NCI-H524 (cell line): ENCODE measurements at regions not wholly inside any gene's neighbourhood (a gene's known extent, or its start where the extent isn't known, plus 50 kb on each side); places are given as distances from the start of the nearest gene placed in this dataset.
"Not testable (repeated sequence)": the region's sequence is repeated elsewhere in the genome, so short reads cannot be mapped to it uniquely, and the experiment has no call there.

ENCODE experiments used
- DNase-seq, 2 experiments: peaks; one replicate each; lab custom pipeline; 2025; lab: John Stamatoyannopoulos, UW

DNA sequence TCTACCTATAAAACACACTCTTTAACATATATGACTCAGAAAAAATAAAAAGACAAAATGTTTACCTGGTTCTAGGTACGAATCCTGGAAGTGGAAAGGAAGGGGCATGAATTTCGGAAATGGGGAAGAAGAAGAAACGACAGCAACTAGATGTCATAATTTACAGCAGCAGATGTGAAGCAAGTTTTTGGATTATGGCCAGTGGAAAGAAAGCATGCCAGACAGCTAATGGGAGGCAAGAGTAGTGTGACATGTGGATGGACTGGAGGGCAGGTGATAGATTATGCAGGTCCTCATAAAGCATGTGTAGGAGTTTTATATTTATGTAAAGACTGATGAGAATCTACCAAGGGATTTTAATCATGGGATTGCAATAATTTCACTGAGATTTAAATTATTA lies 279.0 kb upstream of the TACR3 start:
- peak in 1 of 2 experiments; percentile 36 for DNase-seq

DNA sequence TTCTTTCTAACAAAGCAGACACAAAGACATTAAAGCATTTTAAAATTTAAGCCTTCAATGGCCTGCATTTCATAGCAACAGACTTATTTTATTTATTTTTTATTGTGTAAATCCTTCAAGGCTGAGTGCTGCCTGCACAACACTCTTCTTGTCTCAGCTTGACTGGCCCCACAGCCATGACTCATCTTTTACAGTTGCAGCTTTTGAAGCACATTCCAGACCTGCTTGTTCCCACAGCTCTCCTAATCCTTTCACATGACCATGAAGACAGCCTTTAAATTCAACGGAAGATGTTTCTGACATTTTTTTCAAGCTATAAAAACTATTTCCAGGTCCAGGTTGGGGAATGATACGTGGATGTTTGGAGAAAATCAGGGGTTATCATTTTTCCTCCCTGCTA lies 276.9 kb upstream of the TACR3 start:
- peak in 1 of 2 experiments; percentile 39 for DNase-seq

DNA sequence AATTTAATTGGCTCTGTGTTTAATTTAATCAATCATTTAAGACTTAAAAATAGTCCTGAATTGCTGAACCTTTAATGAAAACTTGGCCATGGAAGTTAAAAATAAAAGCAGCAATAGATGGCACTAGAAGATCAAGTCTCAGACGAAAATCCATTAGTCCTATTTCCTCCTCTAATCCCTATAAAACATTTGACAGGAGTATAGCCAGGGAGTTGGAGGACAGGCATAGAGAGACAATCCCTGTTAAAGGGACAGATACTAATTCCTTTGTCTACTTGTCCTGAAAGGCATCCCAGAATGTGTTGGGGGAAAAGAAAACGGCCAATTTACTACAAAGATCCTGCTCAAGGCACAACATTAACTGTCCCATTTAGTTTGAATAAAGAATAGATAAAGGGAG lies 276.3 kb upstream of the TACR3 start:
- DNase-seq = peak; percentile 20 to 58

DNA sequence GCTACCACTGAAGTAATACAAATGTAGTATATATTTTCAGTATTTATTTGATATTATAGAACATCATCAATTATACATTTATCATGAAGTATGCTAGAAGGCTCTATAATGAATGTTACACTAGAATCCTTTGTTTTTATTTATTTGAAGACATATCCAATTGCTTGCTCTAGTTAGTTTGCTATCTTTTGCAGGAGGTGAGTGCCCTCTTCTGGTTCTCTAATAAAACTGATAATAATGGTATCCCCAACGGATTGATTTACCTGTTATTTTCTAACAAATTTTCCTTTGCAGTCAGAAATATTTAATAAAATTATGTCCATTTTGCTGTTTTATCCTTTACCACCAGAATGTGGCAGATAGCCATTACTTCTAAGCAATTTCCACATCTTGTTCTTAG lies 274.3 kb upstream of the TACR3 start:
- peak in 1 of 2 experiments; percentile 14 for DNase-seq

DNA sequence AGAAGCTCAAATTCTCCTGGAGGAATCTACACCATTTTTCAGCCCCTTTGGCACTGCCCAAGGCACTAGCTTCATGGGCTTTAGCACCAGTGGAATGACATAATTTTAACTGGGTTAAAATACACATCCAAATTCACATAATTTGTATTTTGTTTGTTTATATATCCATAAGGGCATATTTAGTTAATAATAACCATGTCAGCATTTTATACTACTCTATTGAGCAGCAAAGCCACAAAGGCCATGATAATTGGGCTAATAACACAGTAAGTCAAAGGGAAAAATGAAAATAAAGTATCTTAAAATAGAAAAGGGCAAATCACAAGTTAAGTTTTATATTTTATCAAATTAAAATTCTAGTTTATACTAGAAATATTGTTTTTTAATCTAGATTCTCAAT lies 262.7 kb upstream of the TACR3 start:
- DNase-seq = no peak

DNA sequence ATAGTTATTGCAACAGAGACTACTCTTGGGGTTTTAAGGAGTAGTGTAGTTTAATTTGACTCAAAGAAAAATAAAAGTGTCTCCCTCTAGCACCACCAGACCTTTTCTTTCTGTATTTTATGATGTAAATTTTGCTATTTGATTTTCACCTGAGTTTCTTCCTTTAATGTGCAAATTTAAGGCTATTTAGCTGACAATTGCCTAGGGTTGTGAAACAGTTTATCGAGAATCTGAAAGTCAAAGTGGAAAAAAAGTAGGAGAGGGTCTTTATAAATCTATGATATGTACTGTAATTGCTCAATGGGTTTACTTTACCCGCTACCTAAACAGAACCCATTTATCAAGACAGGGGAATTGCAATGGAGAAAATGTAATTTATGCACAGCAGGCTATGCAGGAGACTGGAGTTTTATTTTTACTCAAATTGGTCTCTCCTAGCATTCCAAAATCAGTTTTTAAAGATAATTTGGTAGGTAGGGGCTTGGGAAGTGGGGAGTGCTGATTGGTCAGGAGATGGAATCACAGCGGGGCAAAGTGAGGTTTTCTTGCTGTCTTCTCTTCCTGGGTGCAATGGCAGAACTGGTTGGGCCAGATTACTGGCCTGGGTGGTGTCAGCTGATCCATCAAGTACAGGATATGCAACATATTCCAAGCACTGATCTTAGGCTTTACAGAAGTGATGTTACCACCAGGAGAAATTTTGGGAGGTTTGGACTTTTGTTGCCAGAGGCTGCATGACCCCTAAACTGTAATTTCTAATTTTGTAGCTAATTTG lies 228.6 kb upstream of the TACR3 start:
- DNase-seq = no peak

DNA sequence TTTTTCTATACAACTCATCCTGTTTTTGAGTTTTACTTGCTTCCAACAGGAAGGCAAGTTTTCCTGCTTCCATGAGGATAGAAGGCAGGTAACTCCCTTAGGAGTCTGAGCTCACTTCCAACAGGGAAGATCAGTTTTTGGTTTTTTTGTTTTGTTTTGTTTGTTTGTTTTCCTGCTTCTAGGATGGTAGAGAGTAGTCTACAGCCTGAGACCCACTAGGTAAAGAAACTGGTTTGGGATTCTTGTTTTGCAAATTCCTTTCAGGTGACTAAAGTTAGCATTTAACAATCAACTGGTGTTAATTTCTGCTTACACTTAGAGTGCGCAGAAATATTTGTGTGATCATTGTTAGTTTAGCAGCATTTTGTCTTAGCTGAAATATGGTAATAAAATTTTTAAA lies 227.8 kb upstream of the TACR3 start:
- no peak for DNase-seq

DNA sequence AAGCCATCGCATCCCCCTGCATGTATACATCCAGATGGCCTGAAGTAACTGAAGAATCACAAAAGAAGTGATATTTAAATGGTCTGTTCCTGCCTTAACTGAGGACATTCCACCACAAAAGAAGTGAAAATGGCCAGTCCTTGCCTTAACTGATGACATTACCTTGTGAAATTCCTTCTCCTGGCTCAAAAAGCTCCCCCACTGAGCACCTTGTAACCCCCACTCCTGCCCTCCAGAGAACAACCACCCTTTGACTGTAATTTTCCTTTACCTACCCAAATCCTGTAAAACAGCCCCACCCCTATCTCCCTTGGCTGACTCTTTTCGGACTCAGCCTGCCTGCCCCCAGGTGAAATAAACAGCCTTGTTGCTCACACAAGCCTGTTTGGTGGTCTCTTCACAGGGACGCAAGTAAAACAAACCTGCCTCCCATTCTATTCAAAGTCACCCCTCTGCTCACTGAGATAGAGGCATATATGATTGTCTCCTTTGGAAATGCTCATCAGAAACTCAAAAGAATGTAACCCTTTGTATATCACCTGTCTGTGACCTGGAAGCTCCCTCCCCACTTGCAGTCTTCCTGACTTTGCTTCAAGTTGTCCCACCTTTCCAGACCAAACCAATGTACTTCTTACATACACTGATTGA lies 227.0 kb upstream of the TACR3 start:
- DNase-seq = not testable (repeated sequence)

DNA sequence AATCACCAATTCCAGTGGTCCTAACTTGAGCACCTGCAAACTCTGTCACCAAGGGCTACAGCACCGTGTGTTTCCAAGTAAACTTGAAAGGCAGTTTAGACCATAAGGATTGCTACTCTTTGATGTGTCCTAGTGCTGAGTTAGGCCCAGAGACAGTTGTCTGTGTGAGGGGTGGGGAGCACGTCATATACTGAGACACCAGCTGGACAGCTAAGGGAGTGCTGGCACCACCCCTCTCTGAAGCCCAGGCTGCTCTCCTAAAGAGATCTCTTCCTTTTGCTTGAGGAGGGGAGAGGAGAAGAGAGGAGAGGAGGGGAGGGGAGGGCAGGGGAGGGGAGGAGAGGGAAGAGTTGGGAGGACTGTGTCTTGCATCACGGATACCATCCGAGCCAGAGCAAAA lies 218.7 kb upstream of the TACR3 start:
- no peak for DNase-seq

DNA sequence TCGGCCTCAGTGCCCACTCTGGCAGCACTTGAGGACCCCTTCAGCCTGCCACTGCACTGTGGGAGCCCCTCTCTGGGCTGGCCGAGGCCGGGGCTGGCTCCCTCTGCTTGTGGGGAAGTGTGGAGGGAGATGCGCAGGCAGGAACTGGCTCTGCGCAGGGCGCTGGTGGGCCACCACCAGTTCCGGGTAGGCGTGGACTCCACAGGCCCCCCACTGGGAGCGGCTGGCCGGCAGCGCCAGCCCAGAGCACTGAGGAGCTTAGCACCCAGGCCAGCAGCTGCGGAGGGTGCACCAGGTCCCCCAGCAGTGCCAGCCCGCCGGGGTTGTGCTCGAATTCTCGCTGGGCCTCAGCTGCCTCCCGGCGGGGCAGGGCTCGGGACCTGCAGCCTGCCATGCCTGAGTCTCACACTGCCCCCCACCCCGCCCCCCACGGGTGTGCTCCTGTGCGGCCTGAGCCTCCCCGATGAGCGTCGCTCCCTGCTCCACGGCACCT lies 216.9 kb upstream of the TACR3 start:
- no peak for DNase-seq

DNA sequence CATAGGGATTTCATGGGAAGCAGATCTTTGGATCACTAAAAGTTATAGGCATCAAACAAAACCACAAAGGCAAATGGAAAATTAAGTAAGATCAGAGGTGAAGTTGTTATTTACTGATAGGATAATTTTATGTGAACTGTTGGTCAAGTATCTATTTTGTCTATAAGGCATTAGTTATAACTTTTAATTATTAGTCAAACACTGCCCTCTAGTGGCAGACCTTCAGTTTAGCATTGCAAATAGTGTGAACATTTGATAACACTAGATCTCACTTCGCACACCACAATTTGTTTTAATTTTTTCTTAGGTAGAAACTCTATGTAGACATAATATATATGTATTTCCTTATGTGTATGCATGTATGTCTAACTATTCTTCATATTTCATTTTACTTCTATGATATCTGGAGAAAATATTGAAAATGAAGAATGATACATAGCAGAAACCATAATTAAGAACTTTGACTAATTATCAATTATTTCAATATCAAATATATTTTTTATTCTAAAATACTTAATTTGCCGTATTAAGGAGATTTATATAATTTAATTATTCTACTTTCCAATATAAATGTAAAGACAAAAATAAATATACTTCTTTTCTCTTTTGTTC lies 214.5 kb upstream of the TACR3 start:
- peak in 1 of 2 experiments; percentile 43 for DNase-seq

DNA sequence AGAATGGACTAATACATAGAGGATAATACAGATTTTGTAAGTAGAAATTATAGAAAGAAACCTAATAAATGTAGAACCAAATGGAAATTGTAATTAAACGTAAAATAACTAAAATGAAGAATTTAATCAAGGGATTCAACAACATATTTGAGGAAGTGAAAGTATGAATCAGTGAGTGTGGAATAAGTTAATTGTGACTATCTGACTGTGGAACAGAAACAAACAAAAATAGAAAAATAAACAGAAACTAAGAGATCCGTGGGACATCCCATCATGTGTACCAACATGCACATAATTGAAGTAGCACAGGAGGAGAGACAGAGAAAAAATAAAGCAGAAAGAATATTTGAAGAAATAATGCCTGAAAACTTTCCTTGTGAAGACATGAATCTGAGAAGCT lies 208.6 kb upstream of the TACR3 start:
- DNase-seq = no peak

DNA sequence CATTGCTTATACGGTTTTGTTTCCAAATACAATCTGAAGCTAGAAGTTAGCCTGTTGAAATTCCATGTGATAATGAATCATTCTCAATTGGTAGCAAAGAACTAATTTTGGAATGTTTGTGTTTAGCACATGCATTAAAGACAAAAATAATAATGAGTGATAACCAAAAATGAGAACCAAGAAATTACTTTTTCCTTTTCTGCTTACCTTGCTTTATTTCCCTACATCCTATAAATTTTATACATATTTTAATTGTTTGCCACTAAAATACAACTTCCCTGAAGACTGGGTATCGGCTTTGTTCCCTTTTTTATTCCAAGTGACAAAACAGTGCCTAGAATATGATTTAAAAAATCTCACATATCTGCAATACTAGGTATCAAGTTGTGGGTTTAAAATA lies 203.8 kb upstream of the TACR3 start:
- DNase-seq = no peak

DNA sequence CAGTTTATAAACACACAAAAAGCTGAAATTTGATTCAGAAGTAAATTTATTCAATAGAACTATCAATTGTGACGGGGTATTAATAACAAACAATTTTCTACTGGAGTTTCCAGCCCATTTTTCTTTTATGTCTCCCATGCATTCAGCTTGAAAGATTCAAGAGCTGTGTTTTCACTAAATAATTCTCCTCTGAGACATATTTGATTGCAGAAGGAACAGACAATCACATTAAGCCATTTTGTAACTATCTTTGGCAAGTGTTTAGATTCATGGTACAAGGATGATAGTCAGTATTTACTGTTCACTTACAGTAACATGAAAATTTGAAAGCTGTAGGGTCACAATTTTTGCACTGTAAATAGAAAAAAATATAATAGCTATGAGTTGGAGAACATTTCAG lies 198.4 kb upstream of the TACR3 start:
- DNase-seq = no peak

DNA sequence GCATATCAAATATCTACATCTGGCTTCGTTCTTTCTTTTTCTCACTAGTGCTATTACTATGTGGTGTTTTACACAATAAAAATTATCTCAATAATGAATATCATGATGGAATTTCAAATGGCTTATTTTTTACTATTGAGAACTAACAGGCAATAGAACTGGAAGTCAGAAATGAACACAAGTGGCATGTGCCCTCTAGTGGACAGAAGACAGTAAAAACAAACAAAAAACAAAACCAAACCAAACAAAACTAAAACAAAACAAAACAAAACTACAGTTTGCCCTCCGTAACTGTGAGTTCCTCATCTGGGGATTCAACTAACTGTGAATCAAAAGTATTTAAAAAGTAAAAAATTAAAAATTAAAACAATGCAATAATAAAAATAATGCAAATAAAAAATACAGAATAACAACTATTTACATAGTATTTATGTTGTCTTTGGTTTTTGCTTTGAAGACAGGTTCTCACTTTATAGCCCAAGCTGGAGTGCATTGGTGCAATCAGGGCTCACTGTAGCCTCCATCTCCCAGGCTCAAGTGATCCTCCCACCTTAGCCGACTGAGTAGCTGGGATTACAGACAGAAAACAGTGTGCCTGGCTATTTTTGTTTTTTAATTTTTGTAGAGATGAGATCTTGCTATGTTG lies 195.6 kb upstream of the TACR3 start:
- DNase-seq = peak in 1 of 2 experiments; percentile 3

DNA sequence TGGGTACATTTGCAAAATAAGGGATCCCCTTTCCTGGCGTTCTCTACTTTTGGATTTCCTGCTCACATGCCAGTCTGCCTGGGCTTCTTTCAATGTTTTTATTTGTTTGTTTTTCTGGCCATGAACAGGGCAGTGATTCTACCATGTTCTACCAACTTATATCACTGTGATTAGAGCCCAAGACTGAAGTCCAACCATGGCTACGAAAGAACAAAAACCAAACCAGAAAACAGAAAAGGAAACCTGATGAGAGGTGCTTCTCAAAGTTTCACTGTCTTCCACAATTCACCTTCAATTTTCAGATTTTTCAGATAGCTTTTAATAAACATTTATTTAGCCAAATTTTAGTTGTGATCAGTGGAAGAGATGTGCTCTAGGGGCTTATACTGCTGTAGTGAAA lies 187.6 kb upstream of the TACR3 start:
- no peak for DNase-seq

DNA sequence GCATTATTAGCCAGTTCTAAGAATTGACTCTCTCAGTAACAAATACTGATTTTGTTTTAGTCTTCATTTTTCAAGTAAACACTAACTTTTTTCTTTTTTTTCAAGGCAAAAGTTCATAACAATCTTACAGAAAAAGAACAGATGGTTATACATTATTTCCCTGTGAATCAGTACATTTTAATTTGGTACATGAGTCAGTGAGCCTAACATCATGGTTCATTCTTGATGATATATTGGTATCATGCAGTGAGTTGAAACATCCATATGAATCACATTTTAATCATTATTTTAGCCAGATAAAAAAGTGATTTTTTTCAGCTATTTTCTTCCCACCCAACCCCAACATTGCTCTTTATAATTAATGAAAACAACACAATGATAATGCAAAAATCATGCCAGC lies 184.3 kb upstream of the TACR3 start:
- DNase-seq = no peak

DNA sequence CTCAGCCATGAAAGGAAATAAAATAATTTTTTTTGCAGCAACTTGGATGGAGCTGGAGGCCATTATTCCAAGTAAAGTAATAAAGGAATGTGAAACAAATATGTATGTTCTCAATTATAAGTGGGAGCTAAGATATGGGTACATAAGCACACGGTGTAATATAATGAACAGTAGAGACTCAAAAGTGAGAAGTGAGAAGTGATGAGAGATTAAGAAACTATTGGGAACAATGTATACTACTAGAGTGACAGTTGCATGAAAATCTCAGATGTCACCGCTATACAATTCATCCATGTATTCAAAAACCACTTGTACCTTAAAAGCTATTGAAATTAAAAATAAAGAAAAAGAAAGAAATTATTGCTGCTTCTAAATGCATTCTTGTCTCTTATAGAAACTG lies 182.9 kb upstream of the TACR3 start:
- no peak for DNase-seq

DNA sequence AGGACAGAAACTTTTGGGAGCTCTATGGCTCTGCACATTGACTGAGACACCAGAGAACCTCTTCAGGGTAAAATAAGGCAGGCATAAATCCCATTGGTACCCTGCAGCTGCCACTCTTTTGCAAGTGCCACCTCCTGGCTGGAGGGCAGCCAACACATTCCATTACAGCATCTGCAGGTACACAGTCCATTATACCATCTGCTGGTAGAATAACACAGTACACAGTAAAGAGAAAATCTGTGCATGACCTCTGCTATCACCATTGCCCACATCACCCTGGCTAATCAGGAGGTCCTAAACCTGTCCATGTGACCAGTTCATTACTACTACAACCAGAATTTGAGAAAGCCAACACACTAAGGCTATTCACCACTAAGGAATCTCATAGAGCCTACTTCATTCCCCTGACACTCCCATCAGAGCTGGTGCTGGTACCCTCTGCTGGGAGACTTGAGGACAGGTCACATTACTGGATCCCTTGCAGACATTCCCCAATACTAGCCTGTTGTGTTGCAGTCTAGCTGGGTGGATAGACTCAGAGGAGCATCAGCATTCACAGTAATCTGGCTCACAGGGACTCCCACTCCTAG lies 176.2 kb upstream of the TACR3 start:
- DNase-seq = no peak

DNA sequence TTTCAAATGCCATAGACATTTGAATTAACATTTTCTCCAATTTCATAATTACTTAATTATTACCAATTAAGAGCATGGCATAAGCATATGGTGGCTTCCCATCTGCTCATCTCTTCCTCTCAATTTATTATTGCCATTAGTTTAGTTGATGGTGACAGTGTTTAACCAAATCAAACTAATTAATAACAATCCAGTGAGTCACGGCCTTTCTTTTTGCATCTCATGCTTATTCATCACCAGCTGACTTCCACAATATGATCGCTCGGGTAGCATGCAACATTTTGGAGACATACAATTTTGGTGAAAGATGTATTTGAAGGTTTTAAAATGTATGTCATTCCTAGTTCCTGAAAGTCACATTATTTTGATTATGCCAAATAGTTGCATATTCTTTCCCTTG lies 172.8 kb upstream of the TACR3 start:
- DNase-seq = no peak

DNA sequence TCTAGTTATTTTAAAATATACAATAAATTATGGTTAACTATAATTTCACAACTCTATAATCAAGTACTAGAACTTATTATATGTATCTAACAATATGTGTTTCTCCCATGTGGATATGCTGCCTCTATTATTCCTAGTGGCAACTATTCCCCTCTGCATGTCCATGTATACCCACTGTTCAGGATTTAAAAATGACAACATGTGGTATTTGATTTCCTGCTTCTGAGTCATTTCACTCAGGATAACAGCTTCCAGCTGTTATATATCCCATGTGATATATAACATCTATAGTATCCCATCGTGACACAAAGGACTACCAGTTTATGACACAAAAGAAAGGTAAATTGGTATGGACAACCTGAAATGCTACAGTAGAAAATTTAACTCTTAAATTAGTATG lies 167.4 kb upstream of the TACR3 start:
- no peak for DNase-seq

DNA sequence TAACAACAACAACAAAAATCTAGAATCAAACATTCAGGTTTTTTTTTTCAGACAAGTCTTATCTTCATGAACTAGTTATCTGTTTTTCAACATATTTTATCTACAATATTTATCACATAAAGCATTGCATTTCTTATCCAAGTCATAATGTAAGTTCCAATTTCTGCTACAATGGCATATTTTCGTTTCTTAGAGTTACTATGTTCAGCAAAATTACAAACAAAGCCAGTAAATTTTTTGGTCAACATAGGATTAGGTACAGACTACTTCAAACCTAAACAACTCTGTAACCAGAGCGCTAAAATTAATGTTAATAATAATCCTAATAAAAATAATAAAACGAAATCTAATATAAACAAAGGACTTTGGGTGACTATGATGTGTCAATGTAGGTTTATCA lies 165.4 kb upstream of the TACR3 start:
- no peak for DNase-seq
